AG09319 (cell line): ENCODE measurements at regions not wholly inside any gene's neighbourhood (a gene's known extent, or its start where the extent isn't known, plus 50 kb on each side); places are given as distances from the start of the nearest gene placed in this dataset.

Source experiments
- DNase-seq: peaks from one replicate; pipeline ENCODE4 v3.0.0-alpha.2; 2010; ENCODE audit warnings: low read depth; ENCODE audit errors: extremely low read depth
- TF ChIP-seq, protein P1 (sequence below): IDR thresholded peaks from 2 replicates; pipeline ENCODE4 v1.5.1; 2011; ENCODE audit warnings: low read depth, mild to moderate bottlenecking, inconsistent platforms, low read length, moderate library complexity

- DNase-seq, result no peak
- TF ChIP-seq, protein P1, sequence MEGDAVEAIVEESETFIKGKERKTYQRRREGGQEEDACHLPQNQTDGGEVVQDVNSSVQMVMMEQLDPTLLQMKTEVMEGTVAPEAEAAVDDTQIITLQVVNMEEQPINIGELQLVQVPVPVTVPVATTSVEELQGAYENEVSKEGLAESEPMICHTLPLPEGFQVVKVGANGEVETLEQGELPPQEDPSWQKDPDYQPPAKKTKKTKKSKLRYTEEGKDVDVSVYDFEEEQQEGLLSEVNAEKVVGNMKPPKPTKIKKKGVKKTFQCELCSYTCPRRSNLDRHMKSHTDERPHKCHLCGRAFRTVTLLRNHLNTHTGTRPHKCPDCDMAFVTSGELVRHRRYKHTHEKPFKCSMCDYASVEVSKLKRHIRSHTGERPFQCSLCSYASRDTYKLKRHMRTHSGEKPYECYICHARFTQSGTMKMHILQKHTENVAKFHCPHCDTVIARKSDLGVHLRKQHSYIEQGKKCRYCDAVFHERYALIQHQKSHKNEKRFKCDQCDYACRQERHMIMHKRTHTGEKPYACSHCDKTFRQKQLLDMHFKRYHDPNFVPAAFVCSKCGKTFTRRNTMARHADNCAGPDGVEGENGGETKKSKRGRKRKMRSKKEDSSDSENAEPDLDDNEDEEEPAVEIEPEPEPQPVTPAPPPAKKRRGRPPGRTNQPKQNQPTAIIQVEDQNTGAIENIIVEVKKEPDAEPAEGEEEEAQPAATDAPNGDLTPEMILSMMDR, result no peak
Measured at GRCh38 chr5:19018822-19019221, 969.2 kb downstream of the CDH18 start.

DNA sequence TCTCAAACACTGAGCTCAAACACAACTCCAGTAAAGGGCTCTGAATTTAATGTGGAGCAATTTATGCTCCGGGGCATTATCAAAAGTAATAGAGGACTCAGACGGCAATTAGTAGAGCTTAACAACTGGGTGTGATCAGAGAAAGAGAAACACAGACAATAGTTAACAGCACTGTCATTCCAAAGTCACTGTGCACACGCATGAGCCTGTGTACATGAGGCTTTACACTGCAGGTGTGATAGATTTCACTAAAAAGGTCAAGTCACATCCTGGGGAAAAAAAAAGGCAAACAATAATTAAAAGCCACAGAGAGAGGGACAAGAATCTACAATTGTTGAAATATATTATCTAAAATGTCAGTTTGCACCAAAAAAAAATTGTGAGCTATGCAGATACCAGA, 956.5 kb downstream of the CDH18 start:
- TF ChIP-seq, protein P1, result no peak
- no peak for DNase-seq

DNA sequence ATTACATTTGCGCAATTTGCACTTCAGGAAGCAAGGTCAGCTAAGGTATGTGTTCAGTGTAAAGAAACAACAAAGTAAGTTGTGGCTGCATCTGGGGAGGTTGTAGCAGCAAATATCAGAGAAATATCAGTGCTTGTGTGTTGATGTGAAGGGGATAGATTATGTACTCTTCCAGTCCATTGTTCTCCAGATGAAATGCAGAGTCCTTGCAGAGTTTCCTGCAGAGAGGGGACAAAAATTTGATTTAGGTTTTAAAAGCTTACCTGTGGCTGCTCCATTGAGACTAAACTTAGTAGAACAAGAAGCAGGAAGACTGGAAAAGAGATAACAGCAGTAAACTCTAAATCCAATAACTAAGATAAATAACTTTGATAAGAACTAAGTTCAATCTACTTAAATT, 952.2 kb downstream of the CDH18 start:
- no peak for DNase-seq
- TF ChIP-seq, protein P1, result no peak

DNA sequence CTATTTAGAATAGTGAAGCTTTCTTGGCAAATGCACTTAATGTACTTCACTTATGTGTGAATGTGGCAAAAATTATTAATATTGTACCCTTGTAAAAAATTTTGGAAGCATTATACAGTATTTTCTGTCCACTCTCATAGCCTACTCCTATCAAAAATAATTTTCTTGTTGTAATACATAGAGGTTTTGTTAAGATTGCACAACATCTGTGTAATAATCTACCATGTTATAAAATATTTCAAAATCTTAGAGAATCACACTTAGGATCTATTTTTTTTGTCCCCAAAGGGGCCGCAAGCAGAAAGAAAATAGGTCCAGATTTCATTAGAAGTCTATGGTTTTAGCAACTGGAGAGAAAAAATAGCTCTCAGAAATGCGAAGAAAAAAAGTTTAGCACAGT, 945.9 kb downstream of the CDH18 start:
- no peak for DNase-seq
- TF ChIP-seq, protein P1, result no peak

GRCh38 chr5:19044311-19044710, 943.7 kb downstream of the CDH18 start:
- DNase-seq, result no peak

DNA sequence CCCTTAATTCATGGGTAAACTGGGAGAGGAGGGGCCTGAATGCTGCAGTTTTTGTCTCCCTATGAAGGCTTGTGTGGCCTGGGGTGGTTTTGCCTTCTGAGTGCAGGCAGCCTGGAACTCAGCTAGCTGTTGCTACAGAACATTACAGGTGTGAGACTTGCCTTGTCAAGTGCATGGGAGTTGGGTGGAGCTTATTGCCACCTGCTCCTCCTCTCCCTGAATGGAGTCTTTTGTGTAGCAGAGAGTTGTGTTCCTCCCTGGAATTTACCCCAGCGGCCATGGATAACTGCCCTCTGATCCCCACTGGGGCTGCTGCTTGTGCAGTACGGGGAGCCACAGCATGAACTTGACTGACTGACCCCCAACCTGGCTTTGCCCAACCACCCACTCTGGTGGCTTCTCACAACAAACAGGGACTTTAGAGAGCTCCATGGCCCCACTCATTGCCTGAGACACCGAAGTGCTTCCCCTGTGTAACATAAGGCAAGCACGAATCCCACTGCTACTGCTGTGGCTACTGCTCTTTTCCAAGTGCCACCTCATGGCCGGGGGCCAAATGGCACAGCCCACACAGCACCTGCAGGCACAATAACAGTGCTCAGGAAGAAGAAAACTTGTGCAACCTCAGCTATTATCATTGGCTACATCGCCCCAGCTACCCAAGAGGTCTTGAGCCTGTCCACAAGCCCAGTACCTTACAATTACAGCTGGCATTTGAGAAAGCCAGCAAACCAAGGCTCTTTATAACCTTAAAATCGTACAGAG, 942.9 kb downstream of the CDH18 start:
- no peak for DNase-seq
- TF ChIP-seq, protein P1, result no peak

More at GRCh38 chr5:19044311-19044710, 943.7 kb downstream of the CDH18 start:
- TF ChIP-seq, protein P1, result no peak

- no peak for DNase-seq
- TF ChIP-seq, protein P1, result no peak
Measured at GRCh38 chr5:19047277-19047676, 940.7 kb downstream of the CDH18 start.
